ENCODE measurements at regions not wholly inside any gene's neighbourhood (a gene's known extent, or its start where the extent isn't known, plus 50 kb on each side); places are given as distances from the start of the nearest gene placed in this dataset.

- H2AFZ ChIP-seq (ENCODE audit: low read length), result no peak overlapping the region
- intact Hi-C loops (cut with micrococcal nuclease), result loop anchor here (1.0 kb wide), 2 partner anchors 88 to 180 kb away; no protein-coding TSS in a partner anchor
- no peaks in the 10 kb centered on the region for H3K79me2 ChIP-seq (ENCODE audit: low read length)
- no peaks in the 10 kb centered on the region for H4K20me1 ChIP-seq (ENCODE audit: low read length)
- TF ChIP-seq CTCF (conservative IDR thresholded peaks at IDR 0.05; ENCODE audit: low read depth, low read length) (peak; percentile 56), EZH2phosphoT487 (IDR thresholded peaks at IDR 0.05; ENCODE audit: borderline replicate concordance, low read length) (no peak), EZH2 (IDR thresholded peaks at IDR 0.05; ENCODE audit: low read length, unreplicated experiment) (no peak)
- ChIA-PET POLR2A (ENCODE audit: unreplicated experiment) (interaction anchor here (0.5 to 0.6 kb wide), 6 partner anchors 12 to 178 kb away, joined by 3 to 17 read pairs (median 4); no protein-coding TSS in a partner anchor), CTCF (interaction anchor here (0.5 to 1.2 kb wide), 5 partner anchors 9 to 151 kb away, joined by 3 to 10 read pairs (median 4); no protein-coding TSS in a partner anchor)
- DNase-seq (peak; percentile 52), ATAC-seq (peak; percentile 5)
- no peaks in the 10 kb centered on the region for H3K9me3 ChIP-seq (ENCODE audit: low read length)
- BruUV-seq (replicated peaks), result no TSS peak
- no peaks in the 10 kb centered on the region for H3K9me2 ChIP-seq (replicated peaks; ENCODE audit: low read length)
- no peak overlapping the region for H3K4me2 ChIP-seq (ENCODE audit: low read length)
- H3K27ac ChIP-seq (ENCODE audit: low read length), result no peak overlapping the region
- H3K9ac ChIP-seq (ENCODE audit: low read length), result no peak overlapping the region
- peaks cover 16% of the 10 kb centered on the region for H3F3A ChIP-seq (ENCODE audit: low read length, unreplicated experiment)
- H3K36me3 ChIP-seq (ENCODE audit: low read depth, low read length), result peaks cover 3% of the 10 kb centered on the region; the same call in 1 of the 2 replicates
- no peaks in the 10 kb centered on the region for H3K27me3 ChIP-seq (ENCODE audit: low read length)
- H3K4me1 ChIP-seq (ENCODE audit: insufficient read depth, low read length), result peaks cover 56% of the 10 kb centered on the region
- no peak overlapping the region for H3K4me3 ChIP-seq (ENCODE audit: low read length)
These were observed 61.3 kb upstream of the CAV2 start for GRCh38 chr7:116438267-116438666.

GRCh38 chr7:116439005-116439404, 60.5 kb upstream of the CAV2 start:
- Histone ChIP-seq H3K4me1 (ENCODE audit: insufficient read depth, low read length) (peaks cover 61% of the 10 kb centered on the region), H2AFZ (ENCODE audit: low read length) (no peak overlapping the region), H3K27me3 (ENCODE audit: low read length) (no peaks in the 10 kb centered on the region), H3K9me2 (replicated peaks; ENCODE audit: low read length) (no peaks in the 10 kb centered on the region), H3K4me2 (ENCODE audit: low read length) (no peak overlapping the region), H3F3A (ENCODE audit: low read length, unreplicated experiment) (peaks cover 16% of the 10 kb centered on the region), H3K4me3 (ENCODE audit: low read length) (no peak overlapping the region), H3K9ac (ENCODE audit: low read length) (no peak overlapping the region), H3K9me3 (ENCODE audit: low read length) (no peaks in the 10 kb centered on the region), H3K36me3 (ENCODE audit: low read depth, low read length) (peaks cover 3% of the 10 kb centered on the region; the same call in 1 of the 2 replicates), H3K79me2 (ENCODE audit: low read length) (no peaks in the 10 kb centered on the region), H4K20me1 (ENCODE audit: low read length) (no peaks in the 10 kb centered on the region), H3K27ac (ENCODE audit: low read length) (no peak overlapping the region)
- ATAC-seq (no peak), DNase-seq (no peak)
- POLR2A ChIA-PET (ENCODE audit: unreplicated experiment), result no interaction called here
- intact Hi-C loops (cut with micrococcal nuclease), result no loop called here
- BruUV-seq (replicated peaks), result no TSS peak
- no peak for TF ChIP-seq CTCF (conservative IDR thresholded peaks at IDR 0.05; ENCODE audit: low read depth, low read length)
- no peak for TF ChIP-seq EZH2phosphoT487 (IDR thresholded peaks at IDR 0.05; ENCODE audit: borderline replicate concordance, low read length)
- no peak for TF ChIP-seq EZH2 (IDR thresholded peaks at IDR 0.05; ENCODE audit: low read length, unreplicated experiment)
- CTCF ChIA-PET, result interaction anchor here (1.1 to 1.2 kb wide), 2 partner anchors 87 to 150 kb away, joined by 6 to 10 read pairs; no protein-coding TSS in a partner anchor

- H3F3A ChIP-seq (ENCODE audit: low read length, unreplicated experiment), result peaks cover 11% of the 10 kb centered on the region
- no peaks in the 10 kb centered on the region for H3K9me2 ChIP-seq (replicated peaks; ENCODE audit: low read length)
- H3K4me2 ChIP-seq (ENCODE audit: low read length), result no peak overlapping the region
- no peaks in the 10 kb centered on the region for H3K79me2 ChIP-seq (ENCODE audit: low read length)
- no peak overlapping the region for H3K4me3 ChIP-seq (ENCODE audit: low read length)
- no peaks in the 10 kb centered on the region for H4K20me1 ChIP-seq (ENCODE audit: low read length)
- H3K4me1 ChIP-seq (ENCODE audit: insufficient read depth, low read length), result peaks cover 54% of the 10 kb centered on the region
- H3K27ac ChIP-seq (ENCODE audit: low read length), result no peak overlapping the region
- no peak for TF ChIP-seq EZH2phosphoT487 (IDR thresholded peaks at IDR 0.05; ENCODE audit: borderline replicate concordance, low read length)
- no peak for TF ChIP-seq EZH2 (IDR thresholded peaks at IDR 0.05; ENCODE audit: low read length, unreplicated experiment)
- TF ChIP-seq CTCF (conservative IDR thresholded peaks at IDR 0.05; ENCODE audit: low read depth, low read length), result no peak
- H3K36me3 ChIP-seq (ENCODE audit: low read depth, low read length), result peaks cover 3% of the 10 kb centered on the region; the same call in 1 of the 2 replicates
- DNase-seq (no peak), ATAC-seq (no peak)
- H3K27me3 ChIP-seq (ENCODE audit: low read length), result no peaks in the 10 kb centered on the region
- BruUV-seq (replicated peaks), result no TSS peak
- intact Hi-C loops (cut with micrococcal nuclease), result loop anchor here (10.0 kb wide), 2 partner anchors 335 to 365 kb away; no protein-coding TSS in a partner anchor
- H2AFZ ChIP-seq (ENCODE audit: low read length), result no peak overlapping the region
- no peaks in the 10 kb centered on the region for H3K9me3 ChIP-seq (ENCODE audit: low read length)
- ChIA-PET POLR2A (ENCODE audit: unreplicated experiment) (interaction anchor here (0.6 kb wide), 1 partner anchor 104 kb away, joined by 4 read pairs; no protein-coding TSS in a partner anchor), CTCF (no interaction called here)
- H3K9ac ChIP-seq (ENCODE audit: low read length), result no peak overlapping the region
These were observed 59.5 kb upstream of the CAV2 start for GRCh38 chr7:116439841-116440549.
